ENCODE measurements at regions not wholly inside any gene's neighbourhood (a gene's known extent, or its start where the extent isn't known, plus 50 kb on each side); places are given as distances from the start of the nearest gene placed in this dataset.
A peak's percentile ranks its signal among the peaks of the same experiment; 100 is the strongest.

DNA sequence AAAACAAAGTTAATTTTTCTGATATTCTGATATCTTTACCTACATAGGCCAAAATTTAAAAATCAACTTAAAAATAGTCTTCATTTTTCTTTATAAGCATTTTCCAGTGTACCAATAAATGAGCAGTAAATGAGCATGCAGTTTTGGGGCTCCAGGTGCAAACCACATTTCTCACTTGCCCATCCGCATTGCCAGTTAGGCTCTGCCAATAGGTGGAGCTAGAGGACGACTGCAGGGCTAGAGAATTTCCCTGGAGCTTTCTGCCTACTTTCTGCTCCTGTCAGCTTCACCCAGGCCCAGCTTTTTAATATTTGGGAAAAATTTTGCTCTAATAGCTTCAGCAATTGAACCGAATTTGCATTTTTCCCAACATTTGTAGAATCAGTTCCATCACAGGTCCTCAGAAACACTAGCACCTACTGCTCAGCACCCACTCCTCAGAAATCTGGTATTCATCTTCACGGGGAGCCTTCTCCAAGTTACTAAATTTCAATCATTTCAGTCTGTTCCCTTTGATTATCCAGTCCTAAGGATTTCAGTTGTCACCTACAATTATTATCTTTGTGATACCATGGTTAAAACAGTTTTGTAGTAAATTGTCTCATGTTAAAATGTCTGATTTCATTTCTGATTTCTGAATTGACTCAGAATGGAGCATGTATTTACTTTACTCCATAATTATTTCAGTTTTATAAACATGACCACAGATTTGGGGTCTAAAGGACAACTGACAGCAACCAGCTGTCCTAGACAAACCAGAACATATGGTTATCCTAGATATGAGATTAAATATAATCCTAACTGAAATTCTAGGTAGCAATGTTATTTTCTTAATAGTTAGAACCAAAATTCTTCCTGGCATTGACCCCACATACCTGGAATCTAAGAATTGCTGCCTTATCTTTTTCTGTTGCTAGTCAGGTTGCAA lies 104.6 kb upstream of the FAM174A start:
- Histone ChIP-seq H3K27ac (ENCODE audit: low read length) (no peak overlapping the region), H3K4me3 (ENCODE audit: low read length) (no peak overlapping the region), H3K36me3 (ENCODE audit: control insufficient read depth, insufficient read depth, low read length) (no peaks in the 10 kb centered on the region), H3K9me3 (ENCODE audit: control insufficient read depth, insufficient read depth, low read length) (no peaks in the 10 kb centered on the region), H3K27me3 (ENCODE audit: control insufficient read depth, insufficient read depth, low read length) (no peaks in the 10 kb centered on the region), H3K4me1 (ENCODE audit: control insufficient read depth, insufficient read depth, low read length) (no peaks in the 10 kb centered on the region)
- Mint-ChIP-seq H3K27ac (no peak overlapping the region), H3K36me3 (no peaks in the 10 kb centered on the region), H3K9me3 (no peaks in the 10 kb centered on the region), H3K4me3 (no peak overlapping the region), H3K27me3 (ENCODE audit: low read depth in 2 of 2) (no peaks in the 10 kb centered on the region), H3K4me1 (no peaks in the 10 kb centered on the region)
- peak in 2 of 3 donors; percentile 43 to 62 for ATAC-seq
- 27% methylated on average over 4 of the region's 4 CpGs for WGBS (ENCODE audit: insufficient coverage)
- intact Hi-C loops (cut with micrococcal nuclease): loop anchor here (5.0 kb wide), 1 partner anchor 1547 kb away; no protein-coding TSS in a partner anchor
- TF ChIP-seq, protein P1, sequence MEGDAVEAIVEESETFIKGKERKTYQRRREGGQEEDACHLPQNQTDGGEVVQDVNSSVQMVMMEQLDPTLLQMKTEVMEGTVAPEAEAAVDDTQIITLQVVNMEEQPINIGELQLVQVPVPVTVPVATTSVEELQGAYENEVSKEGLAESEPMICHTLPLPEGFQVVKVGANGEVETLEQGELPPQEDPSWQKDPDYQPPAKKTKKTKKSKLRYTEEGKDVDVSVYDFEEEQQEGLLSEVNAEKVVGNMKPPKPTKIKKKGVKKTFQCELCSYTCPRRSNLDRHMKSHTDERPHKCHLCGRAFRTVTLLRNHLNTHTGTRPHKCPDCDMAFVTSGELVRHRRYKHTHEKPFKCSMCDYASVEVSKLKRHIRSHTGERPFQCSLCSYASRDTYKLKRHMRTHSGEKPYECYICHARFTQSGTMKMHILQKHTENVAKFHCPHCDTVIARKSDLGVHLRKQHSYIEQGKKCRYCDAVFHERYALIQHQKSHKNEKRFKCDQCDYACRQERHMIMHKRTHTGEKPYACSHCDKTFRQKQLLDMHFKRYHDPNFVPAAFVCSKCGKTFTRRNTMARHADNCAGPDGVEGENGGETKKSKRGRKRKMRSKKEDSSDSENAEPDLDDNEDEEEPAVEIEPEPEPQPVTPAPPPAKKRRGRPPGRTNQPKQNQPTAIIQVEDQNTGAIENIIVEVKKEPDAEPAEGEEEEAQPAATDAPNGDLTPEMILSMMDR (IDR thresholded peaks at IDR 0.05): peak; percentile 67
- peak; percentile 15 to 63 for DNase-seq

DNA sequence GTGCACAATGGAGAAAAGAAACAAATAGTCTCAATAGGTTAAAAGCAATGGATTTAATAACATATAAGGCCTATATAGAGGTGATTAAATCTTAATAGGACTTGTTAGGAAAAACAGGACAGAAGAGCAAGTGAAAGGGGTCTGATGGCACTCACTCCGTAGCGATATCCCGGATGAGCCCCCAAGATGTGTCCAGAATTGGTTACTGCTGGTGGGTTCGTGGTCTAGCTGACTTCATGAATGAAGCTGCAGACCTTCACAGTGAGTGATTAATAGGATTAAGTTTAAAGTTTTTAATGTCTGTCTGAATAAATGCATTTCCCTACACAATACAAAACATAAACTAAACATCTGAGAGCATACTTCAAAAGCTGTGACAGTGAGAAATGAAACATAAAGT lies 110.4 kb upstream of the FAM174A start:
- TF ChIP-seq, protein P1 (IDR thresholded peaks at IDR 0.05): no peak
- no peaks in the 10 kb centered on the region for H3K36me3 ChIP-seq (ENCODE audit: control insufficient read depth, insufficient read depth, low read length)
- H3K9me3 ChIP-seq (ENCODE audit: control insufficient read depth, insufficient read depth, low read length): peaks cover 5% of the 10 kb centered on the region
- H3K4me1 ChIP-seq (ENCODE audit: control insufficient read depth, insufficient read depth, low read length): no peaks in the 10 kb centered on the region
- no peak overlapping the region for H3K4me3 Mint-ChIP-seq
- no peaks in the 10 kb centered on the region for H3K27me3 Mint-ChIP-seq (ENCODE audit: low read depth in 2 of 2)
- ATAC-seq (no peak), DNase-seq (no peak)
- H3K4me3 ChIP-seq (ENCODE audit: low read length): no peak overlapping the region
- intact Hi-C loops (cut with micrococcal nuclease): no loop called here
- no peak overlapping the region for H3K27ac Mint-ChIP-seq
- 95% methylated on average over 4 of the region's 4 CpGs for WGBS (ENCODE audit: insufficient coverage)
- H3K36me3 Mint-ChIP-seq: peaks cover 8% of the 10 kb centered on the region
- H3K27ac ChIP-seq (ENCODE audit: low read length): no peak overlapping the region
- peaks cover 4% of the 10 kb centered on the region in 2 donors for H3K9me3 Mint-ChIP-seq
- H3K4me1 Mint-ChIP-seq: no peaks in the 10 kb centered on the region
- no peaks in the 10 kb centered on the region for H3K27me3 ChIP-seq (ENCODE audit: control insufficient read depth, insufficient read depth, low read length)

DNA sequence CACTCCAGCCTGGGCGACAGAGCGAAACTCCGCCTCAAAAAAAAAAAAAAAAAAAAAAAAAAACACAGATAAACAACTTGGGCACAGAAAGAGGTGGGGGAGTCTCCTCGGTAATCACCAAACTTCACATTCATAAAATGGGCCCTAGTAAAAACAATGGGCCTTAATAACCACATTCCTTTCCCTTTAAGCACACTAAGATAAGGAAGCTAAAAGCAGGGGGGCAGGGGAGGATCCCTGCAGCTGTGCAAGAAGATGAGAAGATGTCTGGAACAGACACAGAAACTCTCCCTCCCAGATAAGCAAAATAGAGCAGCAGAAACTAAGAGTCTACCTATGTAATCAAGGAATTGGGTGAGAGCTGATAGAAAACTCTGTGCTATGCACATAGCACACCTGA lies 111.2 kb upstream of the FAM174A start:
- no peaks in the 10 kb centered on the region for H3K4me1 ChIP-seq (ENCODE audit: control insufficient read depth, insufficient read depth, low read length)
- Mint-ChIP-seq H3K9me3 (peaks cover 4% of the 10 kb centered on the region in 2 donors), H3K4me3 (no peak overlapping the region), H3K27me3 (ENCODE audit: low read depth in 2 of 2) (no peaks in the 10 kb centered on the region), H3K36me3 (peaks cover 8% of the 10 kb centered on the region), H3K27ac (no peak overlapping the region), H3K4me1 (no peaks in the 10 kb centered on the region)
- no peak for DNase-seq
- H3K36me3 ChIP-seq (ENCODE audit: control insufficient read depth, insufficient read depth, low read length): no peaks in the 10 kb centered on the region
- H3K9me3 ChIP-seq (ENCODE audit: control insufficient read depth, insufficient read depth, low read length): peaks cover 5% of the 10 kb centered on the region
- no peaks in the 10 kb centered on the region for H3K27me3 ChIP-seq (ENCODE audit: control insufficient read depth, insufficient read depth, low read length)
- ATAC-seq: no peak
- H3K27ac ChIP-seq (ENCODE audit: low read length): no peak overlapping the region
- intact Hi-C loops (cut with micrococcal nuclease): no loop called here
- TF ChIP-seq, protein P1 (IDR thresholded peaks at IDR 0.05): no peak
- no peak overlapping the region for H3K4me3 ChIP-seq (ENCODE audit: low read length)
- no CpG with 5 or more reads among the region's 4 CpGs for WGBS (ENCODE audit: insufficient coverage)
